Mesendoderm (in vitro differentiated cells): ENCODE measurements at regions not wholly inside any gene's neighbourhood (a gene's known extent, or its start where the extent isn't known, plus 50 kb on each side); places are given as distances from the start of the nearest gene placed in this dataset.

Source experiments
- DNase-seq: peaks from one replicate; pipeline ENCODE4 v3.0.0; 2013
- H2AK5ac ChIP-seq: 2 replicates; pipeline ENCODE4 v1.6.1; 2013; ENCODE audit warnings: low read length, inconsistent platforms
- H2BK120ac ChIP-seq: 2 replicates; pipeline ENCODE4 v1.6.1; 2013; ENCODE audit warnings: low read depth, mild to moderate bottlenecking, low read length, moderate library complexity, mixed read lengths
- H2BK15ac ChIP-seq: replicated peaks from 2 replicates; pipeline ENCODE4 v1.6.1; 2013; ENCODE audit warnings: low read depth, mild to moderate bottlenecking, moderate library complexity
- H2BK5ac ChIP-seq: 2 replicates; pipeline ENCODE4 v1.6.1; 2013; ENCODE audit warnings: low read length, inconsistent platforms
- H3K18ac ChIP-seq: 2 replicates; pipeline ENCODE4 v1.6.1; 2013; ENCODE audit warnings: mild to moderate bottlenecking, low read length, mixed read lengths
- H3K23ac ChIP-seq: one replicate; pipeline ENCODE4 v1.6.1; 2013; ENCODE audit warnings: low read length
- H3K27ac ChIP-seq: 2 replicates; pipeline ENCODE4 v1.5.1; 2013; ENCODE audit warnings: low read depth, mild to moderate bottlenecking, inconsistent platforms, low read length, moderate library complexity
- H3K27me3 ChIP-seq: 2 replicates; pipeline ENCODE4 v1.6.1; 2013; ENCODE audit warnings: low read length, control low read depth, mild to moderate bottlenecking, inconsistent platforms; ENCODE audit not compliant: insufficient read depth, poor library complexity
- H3K36me3 ChIP-seq: 2 replicates; pipeline ENCODE4 v1.6.1; 2013; ENCODE audit warnings: low read length, inconsistent platforms; ENCODE audit not compliant: control insufficient read depth, insufficient read depth
- H3K4ac ChIP-seq: one replicate; pipeline ENCODE4 v1.6.1; 2013; ENCODE audit warnings: low read depth, mild to moderate bottlenecking, low read length, moderate library complexity
- H3K4me1 ChIP-seq: 2 replicates; pipeline ENCODE4 v1.6.1; 2013; ENCODE audit warnings: low read depth, low read length, inconsistent platforms; ENCODE audit not compliant: control insufficient read depth
- H3K4me2 ChIP-seq: 2 replicates; pipeline ENCODE4 v1.6.1; 2013; ENCODE audit warnings: low read length
- H3K4me3 ChIP-seq: 2 replicates; pipeline ENCODE4 v1.5.1; 2013; ENCODE audit warnings: mild to moderate bottlenecking, low read length
- H3K56ac ChIP-seq: one replicate; pipeline ENCODE4 v1.6.1; 2013; ENCODE audit warnings: low read length
- H3K79me1 ChIP-seq: 2 replicates; pipeline ENCODE4 v1.6.1; 2013; ENCODE audit warnings: low read length, inconsistent platforms
- H3K79me2 ChIP-seq: 2 replicates; pipeline ENCODE4 v1.6.1; 2013; ENCODE audit warnings: mild to moderate bottlenecking, low read length; ENCODE audit not compliant: control insufficient read depth, insufficient read depth
- H3K9ac ChIP-seq: 2 replicates; pipeline ENCODE4 v1.6.1; 2013; ENCODE audit warnings: low read length, inconsistent platforms
- H4K5ac ChIP-seq: one replicate; pipeline ENCODE4 v1.6.1; 2013; ENCODE audit warnings: low read length
- H4K8ac ChIP-seq: one replicate; pipeline ENCODE4 v1.6.1; 2013; ENCODE audit warnings: low read depth, mild to moderate bottlenecking, control low read depth, low read length, moderate library complexity
- WGBS: extraction: QIAGEN DNeasy Blood & Tissue Kit; methylation state at CpG from one replicate; pipeline ENCODE4 v1.1.7; 2013; ENCODE audit warnings: low lambda C conversion rate, missing lambda C conversion rate; ENCODE audit not compliant: insufficient coverage; ENCODE audit errors: extremely low coverage; 5-methylcytosine and 5-hydroxymethylcytosine counted together

GRCh38 chr22:49678842-49679170 is 148.9 kb downstream of the BRD1 start:
- no peak overlapping the region for H3K18ac ChIP-seq
- H3K56ac ChIP-seq: no peak overlapping the region
- H3K36me3 ChIP-seq: no peaks in the 10 kb centered on the region
- no peak overlapping the region for H3K9ac ChIP-seq
- no peaks in the 10 kb centered on the region for H3K79me2 ChIP-seq
- no peak overlapping the region for H2BK120ac ChIP-seq
- H3K4me3 ChIP-seq: no peak overlapping the region
- no peaks in the 10 kb centered on the region for H3K27me3 ChIP-seq
- no peak overlapping the region for H3K4ac ChIP-seq
- H4K5ac ChIP-seq: no peak overlapping the region
- no CpG with 5 or more reads among the region's 10 CpGs for WGBS
- no peak for DNase-seq
- H3K79me1 ChIP-seq: no peaks in the 10 kb centered on the region
- H2BK5ac ChIP-seq: no peak overlapping the region
- no peak overlapping the region for H3K23ac ChIP-seq
- no peaks in the 10 kb centered on the region for H3K4me1 ChIP-seq
- no peak overlapping the region for H2AK5ac ChIP-seq
- H3K4me2 ChIP-seq: no peak overlapping the region
- no peak overlapping the region for H2BK15ac ChIP-seq
- H4K8ac ChIP-seq: no peak overlapping the region
- no peak overlapping the region for H3K27ac ChIP-seq

- no peaks in the 10 kb centered on the region for H3K36me3 ChIP-seq
- no peak overlapping the region for H3K4ac ChIP-seq
- H3K79me1 ChIP-seq: no peaks in the 10 kb centered on the region
- H3K56ac ChIP-seq: no peak overlapping the region
- no peaks in the 10 kb centered on the region for H3K79me2 ChIP-seq
- H2BK120ac ChIP-seq: no peak overlapping the region
- no peaks in the 10 kb centered on the region for H3K27me3 ChIP-seq
- no peak overlapping the region for H3K27ac ChIP-seq
- no peak overlapping the region for H2BK5ac ChIP-seq
- no peak overlapping the region for H3K4me3 ChIP-seq
- H4K5ac ChIP-seq: no peak overlapping the region
- H3K9ac ChIP-seq: no peak overlapping the region
- H4K8ac ChIP-seq: no peak overlapping the region
- no peak overlapping the region for H3K18ac ChIP-seq
- DNase-seq: no peak
- H3K23ac ChIP-seq: no peak overlapping the region
- no peak overlapping the region for H3K4me2 ChIP-seq
- no peaks in the 10 kb centered on the region for H3K4me1 ChIP-seq
- no peak overlapping the region for H2BK15ac ChIP-seq
- WGBS: no CpG with 5 or more reads among the region's 22 CpGs
- no peak overlapping the region for H2AK5ac ChIP-seq
Observed at GRCh38 chr22:49678137-49678841, 149.4 kb downstream of the BRD1 start.

DNA sequence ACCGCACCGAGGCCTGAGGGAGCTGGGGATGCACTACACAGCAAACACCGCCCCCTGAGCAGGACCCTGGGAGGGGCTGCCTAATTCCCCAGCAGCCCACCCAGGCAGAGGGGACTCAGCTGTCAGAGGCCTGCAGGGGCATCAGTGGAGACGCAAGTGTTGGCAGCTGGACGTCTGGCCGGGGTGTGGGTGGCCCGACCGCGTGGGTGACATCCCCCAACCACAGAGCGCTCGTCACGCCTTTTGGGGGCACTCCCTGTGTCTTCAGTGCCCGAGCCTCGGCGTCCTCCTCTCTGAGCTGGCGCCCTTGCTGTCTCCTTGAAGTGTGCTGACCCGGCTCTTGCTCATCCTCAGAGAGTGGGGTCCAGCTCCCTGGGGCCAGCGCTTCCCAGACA is 150.2 kb downstream of the BRD1 start:
- Histone ChIP-seq H2BK5ac (no peak overlapping the region), H2AK5ac (no peak overlapping the region), H3K23ac (no peak overlapping the region), H3K27ac (no peak overlapping the region), H3K27me3 (peaks cover 5% of the 10 kb centered on the region), H2BK120ac (no peak overlapping the region), H4K8ac (no peak overlapping the region), H3K18ac (no peak overlapping the region), H3K36me3 (no peaks in the 10 kb centered on the region), H2BK15ac (no peak overlapping the region), H3K4me2 (no peak overlapping the region), H3K79me2 (no peaks in the 10 kb centered on the region), H3K4me3 (no peak overlapping the region), H3K79me1 (no peaks in the 10 kb centered on the region), H3K4me1 (no peaks in the 10 kb centered on the region), H3K9ac (no peak overlapping the region), H4K5ac (no peak overlapping the region), H3K56ac (no peak overlapping the region), H3K4ac (no peak overlapping the region)
- WGBS: no CpG with 5 or more reads among the region's 18 CpGs
- DNase-seq: no peak

DNA sequence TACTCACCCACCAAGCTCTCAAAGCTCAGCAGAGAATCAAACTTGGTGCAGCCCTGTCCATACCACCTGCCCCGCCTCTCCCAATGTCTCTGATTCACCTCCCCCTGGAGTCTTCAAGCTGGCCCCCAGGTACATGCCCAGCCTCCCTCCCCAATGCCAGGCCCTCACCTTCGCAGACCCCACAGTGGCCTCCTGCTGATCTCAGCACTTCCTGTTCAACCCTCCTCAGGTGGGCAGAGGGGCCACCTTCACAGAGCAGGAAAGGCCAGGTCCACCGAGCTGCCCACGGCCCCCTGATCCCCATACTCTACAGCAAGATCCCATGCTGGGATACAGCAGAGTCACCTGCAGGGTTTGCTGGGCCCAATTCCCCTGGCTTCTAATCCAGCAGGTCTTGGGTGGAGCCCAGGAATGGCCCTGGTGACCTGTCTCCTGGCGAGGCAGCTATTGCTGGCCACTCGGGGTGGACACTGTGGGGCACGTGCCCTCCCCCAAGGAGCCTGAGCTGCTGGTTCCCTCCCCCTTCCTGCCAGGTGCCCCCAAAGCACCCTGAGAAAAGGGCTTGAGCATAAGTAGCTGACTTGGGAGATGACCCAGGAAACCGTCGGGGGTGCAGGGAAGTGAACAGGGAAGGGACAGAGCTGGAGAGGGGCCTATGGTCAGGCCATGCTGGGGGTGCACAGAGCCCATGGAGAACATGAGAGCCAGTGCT is 150.7 kb downstream of the BRD1 start:
- Histone ChIP-seq H3K23ac (no peak overlapping the region), H4K8ac (no peak overlapping the region), H2BK5ac (no peak overlapping the region), H3K4ac (no peak overlapping the region), H3K36me3 (no peaks in the 10 kb centered on the region), H3K18ac (no peak overlapping the region), H3K9ac (no peak overlapping the region), H2AK5ac (no peak overlapping the region), H3K79me1 (no peaks in the 10 kb centered on the region), H4K5ac (no peak overlapping the region), H3K27ac (no peak overlapping the region), H3K4me1 (no peaks in the 10 kb centered on the region), H3K27me3 (peaks cover 8% of the 10 kb centered on the region), H3K4me2 (no peak overlapping the region), H3K56ac (no peak overlapping the region), H3K79me2 (no peaks in the 10 kb centered on the region), H3K4me3 (no peak overlapping the region), H2BK15ac (no peak overlapping the region), H2BK120ac (no peak overlapping the region)
- no CpG with 5 or more reads among the region's 9 CpGs for WGBS
- no peak for DNase-seq

DNA sequence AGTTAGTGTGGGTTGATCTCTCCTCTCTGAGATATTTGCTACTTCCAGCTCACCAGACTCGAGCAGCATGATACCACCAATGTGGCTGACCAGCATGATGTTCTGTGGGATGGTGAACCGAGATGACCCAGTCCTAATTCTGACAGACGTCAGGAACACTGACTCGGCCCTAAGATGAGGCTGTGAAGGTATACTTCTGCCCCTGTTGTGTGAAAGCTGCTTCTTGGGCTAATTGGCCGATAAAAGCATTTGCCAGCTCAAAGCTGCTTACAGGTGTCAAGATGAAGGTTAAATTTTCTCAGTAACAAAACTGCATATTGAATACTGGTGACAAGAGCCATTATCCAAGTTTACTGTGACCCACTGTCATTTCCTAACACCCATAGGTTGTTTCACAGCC is 151.4 kb downstream of the BRD1 start:
- Histone ChIP-seq H3K23ac (no peak overlapping the region), H3K36me3 (no peaks in the 10 kb centered on the region), H3K56ac (no peak overlapping the region), H3K4me1 (no peaks in the 10 kb centered on the region), H3K18ac (no peak overlapping the region), H2BK15ac (no peak overlapping the region), H3K27me3 (peaks cover 15% of the 10 kb centered on the region), H3K9ac (no peak overlapping the region), H2BK120ac (no peak overlapping the region), H3K4me3 (no peak overlapping the region), H2AK5ac (no peak overlapping the region), H3K4me2 (no peak overlapping the region), H3K79me1 (no peaks in the 10 kb centered on the region), H2BK5ac (no peak overlapping the region), H3K4ac (no peak overlapping the region), H4K5ac (no peak overlapping the region), H4K8ac (no peak overlapping the region), H3K79me2 (no peaks in the 10 kb centered on the region), H3K27ac (no peak overlapping the region)
- no CpG with 5 or more reads among the region's 5 CpGs for WGBS
- no peak for DNase-seq
